MM.1S (cell line): ENCODE measurements at regions not wholly inside any gene's neighbourhood (a gene's known extent, or its start where the extent isn't known, plus 50 kb on each side); places are given as distances from the start of the nearest gene placed in this dataset.

Experiments
- DNase-seq: peaks from one replicate; pipeline ENCODE4 v3.0.0-alpha.2; 2015
- H2AFZ ChIP-seq: fragments of 300-600 bp; sonication (generic); 2 replicates; pipeline ENCODE4 v1.6.0; 2016; ENCODE audit warnings: antibody characterized with exemption, low read length
- H3F3A ChIP-seq: fragments of 300-600 bp; sonication (generic); 2 replicates; pipeline ENCODE4 v1.6.1; 2016; ENCODE audit warnings: mild to moderate bottlenecking, antibody characterized with exemption, low read length, moderate library complexity, mixed read lengths; ENCODE audit not compliant: insufficient read depth
- H3K27ac ChIP-seq: fragments of 300-600 bp; sonication (generic); 2 replicates; pipeline ENCODE4 v1.5.1; 2016; ENCODE audit warnings: mild to moderate bottlenecking, low read length
- H3K27me3 ChIP-seq: fragments of 300-600 bp; sonication (generic); replicated peaks from 2 replicates; pipeline ENCODE4 v1.6.0; 2016; ENCODE audit warnings: low read length; ENCODE audit not compliant: insufficient read depth
- H3K36me3 ChIP-seq: fragments of 300-600 bp; sonication (generic); replicated peaks from 2 replicates; pipeline ENCODE4 v1.6.1; 2016; ENCODE audit warnings: mild to moderate bottlenecking, low read length, mixed read lengths; ENCODE audit not compliant: insufficient read depth
- H3K4me1 ChIP-seq: fragments of 300-600 bp; sonication (generic); 2 replicates; pipeline ENCODE4 v1.6.1; 2016; ENCODE audit warnings: low read length, mixed read lengths
- H3K4me2 ChIP-seq: fragments of 300-600 bp; sonication (generic); 2 replicates; pipeline ENCODE4 v1.6.0; 2016; ENCODE audit warnings: low read depth, low read length
- H3K4me3 ChIP-seq: fragments of 300-600 bp; sonication (generic); 2 replicates; pipeline ENCODE4 v1.5.1; 2016; ENCODE audit warnings: low read length, mixed read lengths
- H3K79me2 ChIP-seq: fragments of 300-600 bp; sonication (generic); 2 replicates; pipeline ENCODE4 v1.6.1; 2016; ENCODE audit warnings: mixed run types, low read length, mixed read lengths
- H3K9ac ChIP-seq: fragments of 300-600 bp; sonication (generic); 2 replicates; pipeline ENCODE4 v1.6.1; 2016; ENCODE audit warnings: low read length, mixed read lengths
- H3K9me2 ChIP-seq: fragments of 300-600 bp; sonication (generic); replicated peaks from 2 replicates; pipeline ENCODE4 v1.6.1; 2016; ENCODE audit warnings: mild to moderate bottlenecking, low read length, mixed read lengths; ENCODE audit not compliant: insufficient read depth
- H3K9me3 ChIP-seq: fragments of 300-600 bp; sonication (generic); replicated peaks from 2 replicates; pipeline ENCODE4 v1.6.1; 2016; ENCODE audit warnings: mild to moderate bottlenecking, low read length, mixed read lengths; ENCODE audit not compliant: insufficient read depth
- H4K20me1 ChIP-seq: fragments of 300-600 bp; sonication (generic); 2 replicates; pipeline ENCODE4 v1.6.1; 2016; ENCODE audit warnings: mild to moderate bottlenecking, low read length, moderate library complexity, mixed read lengths; ENCODE audit not compliant: insufficient read depth
- CTCF ChIP-seq: fragments of 300-600 bp; sonication (generic); IDR thresholded peaks from 2 replicates; pipeline ENCODE4 v1.5.1; 2016; ENCODE audit warnings: antibody characterized with exemption, low read length, mixed read lengths
- EZH2 ChIP-seq: fragments of 300-600 bp; sonication (generic); optimal IDR thresholded peaks from 2 replicates; pipeline ENCODE3; 2017; ENCODE audit warnings: low read depth, mild to moderate bottlenecking, antibody characterized with exemption, low read length, mixed read lengths
- EZH2phosphoT487 ChIP-seq: fragments of 300-600 bp; sonication (generic); IDR thresholded peaks from 2 replicates; pipeline ENCODE4 v1.6.1; 2018; ENCODE audit warnings: antibody characterized with exemption, low read length

DNA sequence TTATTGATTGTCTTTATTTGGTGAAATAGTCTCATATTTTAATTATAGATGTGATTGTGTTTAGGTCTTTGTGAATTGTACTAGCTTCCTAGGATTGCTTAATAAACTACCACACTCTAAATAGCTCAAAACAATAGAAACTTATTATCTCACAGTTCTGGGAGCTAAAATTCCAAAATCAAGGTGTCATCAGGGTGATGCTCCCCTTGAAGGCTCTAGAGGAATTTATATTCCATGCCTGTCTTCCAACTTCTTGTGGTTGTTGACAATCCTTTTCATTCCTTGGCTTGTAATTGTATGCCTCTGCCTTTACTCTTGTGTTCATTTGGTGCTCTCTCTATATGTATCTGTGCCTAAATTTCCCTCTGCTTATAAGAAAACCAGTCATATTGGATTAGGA lies 155.3 kb upstream of the AKR1E2 start:
- TF ChIP-seq EZH2phosphoT487 (no peak), EZH2 (no peak), CTCF (no peak)
- Histone ChIP-seq H3K36me3 (no peaks in the 10 kb centered on the region), H3K9me3 (no peaks in the 10 kb centered on the region; the same call in 1 of the 2 replicates), H3K4me2 (no peak overlapping the region), H2AFZ (no peak overlapping the region), H4K20me1 (no peaks in the 10 kb centered on the region), H3K27me3 (no peaks in the 10 kb centered on the region), H3K9ac (no peak overlapping the region), H3K27ac (no peak overlapping the region), H3F3A (no peaks in the 10 kb centered on the region), H3K4me3 (no peak overlapping the region), H3K4me1 (no peaks in the 10 kb centered on the region), H3K79me2 (no peaks in the 10 kb centered on the region), H3K9me2 (no peaks in the 10 kb centered on the region)
- no peak for DNase-seq

DNA sequence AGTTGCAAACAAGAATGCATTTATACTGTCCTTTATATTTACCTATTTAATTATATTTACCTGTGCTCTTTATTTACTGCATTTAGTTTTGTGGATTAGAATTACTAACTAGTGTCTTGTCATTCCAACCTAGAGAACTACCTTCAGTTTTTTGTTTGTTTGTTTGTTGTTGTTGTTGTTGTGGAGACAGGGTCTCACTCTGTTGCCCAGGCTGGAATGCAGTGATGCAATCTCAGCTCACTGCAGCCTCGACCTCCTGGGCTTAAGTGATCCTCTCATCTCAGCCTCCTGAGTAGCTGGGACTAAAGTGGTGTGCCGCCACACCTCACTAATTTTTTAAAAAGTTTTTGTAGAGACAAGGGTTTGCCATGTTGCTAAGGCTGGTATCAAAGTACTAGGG lies 156.4 kb upstream of the AKR1E2 start:
- H3F3A ChIP-seq = no peaks in the 10 kb centered on the region
- H3K4me3 ChIP-seq = no peak overlapping the region
- H2AFZ ChIP-seq = no peak overlapping the region
- no peaks in the 10 kb centered on the region for H3K79me2 ChIP-seq
- no peaks in the 10 kb centered on the region; the same call in 1 of the 2 replicates for H3K9me3 ChIP-seq
- no peaks in the 10 kb centered on the region for H3K36me3 ChIP-seq
- H3K27me3 ChIP-seq = no peaks in the 10 kb centered on the region
- H3K9ac ChIP-seq = no peak overlapping the region
- H3K4me1 ChIP-seq = no peaks in the 10 kb centered on the region
- TF ChIP-seq EZH2 (no peak), CTCF (no peak), EZH2phosphoT487 (no peak)
- DNase-seq = no peak
- no peak overlapping the region for H3K4me2 ChIP-seq
- H3K27ac ChIP-seq = no peak overlapping the region
- no peaks in the 10 kb centered on the region for H4K20me1 ChIP-seq
- no peaks in the 10 kb centered on the region for H3K9me2 ChIP-seq

- H3K4me3 ChIP-seq = no peak overlapping the region
- no peaks in the 10 kb centered on the region for H4K20me1 ChIP-seq
- H2AFZ ChIP-seq = no peak overlapping the region
- H3K36me3 ChIP-seq = no peaks in the 10 kb centered on the region
- H3K27ac ChIP-seq = no peak overlapping the region
- no peak for DNase-seq
- H3K9ac ChIP-seq = no peak overlapping the region
- no peaks in the 10 kb centered on the region for H3K9me2 ChIP-seq
- H3K4me2 ChIP-seq = 0 out of 2 replicates have a peak overlapping the region, but pooled peaks have one; percentile 5
- H3F3A ChIP-seq = no peaks in the 10 kb centered on the region
- no peak for TF ChIP-seq EZH2
- no peak for TF ChIP-seq CTCF
- no peak for TF ChIP-seq EZH2phosphoT487
- H3K9me3 ChIP-seq = no peaks in the 10 kb centered on the region
- no peaks in the 10 kb centered on the region for H3K4me1 ChIP-seq
- no peaks in the 10 kb centered on the region for H3K79me2 ChIP-seq
- H3K27me3 ChIP-seq = no peaks in the 10 kb centered on the region
These were observed 162.6 kb upstream of the AKR1E2 start for GRCh38 chr10:4663162-4663992.
